ENCODE measurements at regions not wholly inside any gene's neighbourhood (a gene's known extent, or its start where the extent isn't known, plus 50 kb on each side); places are given as distances from the start of the nearest gene placed in this dataset.

GRCh38 chr10:10786109-10787090 is 231.3 kb upstream of the CELF2 start:
- intact Hi-C loops (cut with micrococcal nuclease) = no loop called here
- DNase-seq = no peak

GRCh38 chr10:10787586-10787985 is 230.1 kb upstream of the CELF2 start:
- intact Hi-C loops (cut with micrococcal nuclease) = no loop called here
- Mint-ChIP-seq H3K9me3 (no peaks in the 10 kb centered on the region), H3K36me3 (no peaks in the 10 kb centered on the region), H3K4me3 (no peak overlapping the region), H3K27ac (no peak overlapping the region), H3K4me1 (no peaks in the 10 kb centered on the region), H3K27me3 (ENCODE audit: low read depth in 2 of 2) (peaks cover 12 to 22% of the 10 kb centered on the region in 2 donors)
- TF ChIP-seq CTCF (IDR thresholded peaks at IDR 0.05) = no peak
- H3K9me3 ChIP-seq (ENCODE audit: control insufficient read depth, insufficient read depth, low read length) = no peaks in the 10 kb centered on the region
- WGBS (ENCODE audit: insufficient coverage) = 81% methylated on average over 3 of the region's 4 CpGs
- no peaks in the 10 kb centered on the region for H3K36me3 ChIP-seq (ENCODE audit: control insufficient read depth, insufficient read depth, low read length)
- H3K27me3 ChIP-seq (ENCODE audit: control insufficient read depth, insufficient read depth, low read length) = no peaks in the 10 kb centered on the region
- ATAC-seq (no peak), DNase-seq (no peak)
- H3K4me1 ChIP-seq (ENCODE audit: control insufficient read depth, insufficient read depth, low read length) = no peaks in the 10 kb centered on the region
- no peak overlapping the region for H3K27ac ChIP-seq (ENCODE audit: low read length)
- no peak overlapping the region for H3K4me3 ChIP-seq (ENCODE audit: low read length)

More at GRCh38 chr10:10786109-10787090, 231.3 kb upstream of the CELF2 start:
- Histone ChIP-seq H3K4me1 (ENCODE audit: control insufficient read depth, insufficient read depth, low read length) (no peaks in the 10 kb centered on the region), H3K27me3 (ENCODE audit: control insufficient read depth, insufficient read depth, low read length) (no peaks in the 10 kb centered on the region), H3K9me3 (ENCODE audit: control insufficient read depth, insufficient read depth, low read length) (no peaks in the 10 kb centered on the region), H3K27ac (ENCODE audit: low read length) (no peak overlapping the region), H3K36me3 (ENCODE audit: control insufficient read depth, insufficient read depth, low read length) (no peaks in the 10 kb centered on the region), H3K4me3 (ENCODE audit: low read length) (no peak overlapping the region)
- Mint-ChIP-seq H3K4me1 (no peaks in the 10 kb centered on the region), H3K27ac (no peak overlapping the region), H3K27me3 (ENCODE audit: low read depth in 2 of 2) (peaks cover 9 to 14% of the 10 kb centered on the region in 2 donors), H3K9me3 (no peaks in the 10 kb centered on the region), H3K4me3 (no peak overlapping the region), H3K36me3 (no peaks in the 10 kb centered on the region)
- TF ChIP-seq CTCF (IDR thresholded peaks at IDR 0.05) = no peak
- 76% methylated on average over 4 of the region's 7 CpGs for WGBS (ENCODE audit: insufficient coverage)
- ATAC-seq = no peak

- H3K9me3 Mint-ChIP-seq = no peaks in the 10 kb centered on the region
- no peaks in the 10 kb centered on the region for H3K4me1 Mint-ChIP-seq
- Histone ChIP-seq H3K36me3 (ENCODE audit: control insufficient read depth, insufficient read depth, low read length) (no peaks in the 10 kb centered on the region), H3K4me3 (ENCODE audit: low read length) (no peak overlapping the region), H3K27ac (ENCODE audit: low read length) (no peak overlapping the region), H3K9me3 (ENCODE audit: control insufficient read depth, insufficient read depth, low read length) (no peaks in the 10 kb centered on the region), H3K27me3 (ENCODE audit: control insufficient read depth, insufficient read depth, low read length) (no peaks in the 10 kb centered on the region), H3K4me1 (ENCODE audit: control insufficient read depth, insufficient read depth, low read length) (no peaks in the 10 kb centered on the region)
- no peak for TF ChIP-seq CTCF (IDR thresholded peaks at IDR 0.05)
- H3K4me3 Mint-ChIP-seq = no peak overlapping the region
- H3K36me3 Mint-ChIP-seq = no peaks in the 10 kb centered on the region
- DNase-seq (no peak), ATAC-seq (no peak)
- intact Hi-C loops (cut with micrococcal nuclease) = no loop called here
- no peak overlapping the region for H3K27ac Mint-ChIP-seq
- WGBS (ENCODE audit: insufficient coverage) = 84% methylated on average over 4 of the region's 4 CpGs
- H3K27me3 Mint-ChIP-seq (ENCODE audit: low read depth in 2 of 2) = peaks cover 15 to 29% of the 10 kb centered on the region in 2 donors
Measured at GRCh38 chr10:10788761-10789160, 228.9 kb upstream of the CELF2 start.
